A673 (cell line): ENCODE measurements at regions not wholly inside any gene's neighbourhood (a gene's known extent, or its start where the extent isn't known, plus 50 kb on each side); places are given as distances from the start of the nearest gene placed in this dataset.

Experiments used
- BruUV-seq: library from RNA; stranded (reverse); fragments of 400-500 nt; replicated peaks from 2 replicates; lab custom pipeline; 2021; lab: Mats Ljungman, UMichigan
- CTCF ChIA-PET: fragments of 300-600 bp; sonication (Branson Sonifier 250); formaldehyde crosslinking; loops from one replicate; lab custom pipeline; 2022; ENCODE audit warnings: antibody characterized with exemption; lab: Charles Lee
- POLR2A ChIA-PET: fragments of 300-600 bp; sonication (Branson Sonifier 250); formaldehyde crosslinking; loops from one replicate; lab custom pipeline; 2022; ENCODE audit warnings: antibody characterized with exemption; ENCODE audit not compliant: low non-redundant PET; lab: Charles Lee
- DNase-seq: peaks from one replicate; pipeline ENCODE4 v3.0.0-alpha.2; 2015; ENCODE audit warnings: low spot score
- H3K27ac ChIP-seq: fragments of 200-600 bp; sonication (generic); 2 replicates; pipeline ENCODE4 v1.5.1; 2016; ENCODE audit warnings: mixed run types, low read depth, mild to moderate bottlenecking, mixed read lengths, antibody characterized with exemption, low read length; ENCODE audit not compliant: poor library complexity, severe bottlenecking
- H3K27me3 ChIP-seq: fragments of 200-600 bp; sonication (generic); replicated peaks from 2 replicates; pipeline ENCODE4 v1.6.1; 2017; ENCODE audit warnings: mixed run types, low read depth, mild to moderate bottlenecking, mixed read lengths, antibody characterized with exemption, low read length; ENCODE audit not compliant: insufficient read depth, poor library complexity
- H3K36me3 ChIP-seq: fragments of 200-600 bp; sonication (generic); 2 replicates; pipeline ENCODE4 v1.6.1; 2016; ENCODE audit warnings: mixed run types, mild to moderate bottlenecking, mixed read lengths, antibody characterized with exemption, low read length; ENCODE audit not compliant: insufficient read depth, poor library complexity, severe bottlenecking
- H3K4me1 ChIP-seq: fragments of 200-600 bp; sonication (generic); 2 replicates; pipeline ENCODE4 v1.6.1; 2017; ENCODE audit warnings: mixed run types, mild to moderate bottlenecking, mixed read lengths, antibody characterized with exemption, low read length; ENCODE audit not compliant: insufficient read depth, poor library complexity, severe bottlenecking
- H3K4me3 ChIP-seq: fragments of 200-600 bp; sonication (generic); 2 replicates; pipeline ENCODE4 v1.5.1; 2016; ENCODE audit warnings: low read depth, mixed run types, mild to moderate bottlenecking, mixed read lengths, low read length; ENCODE audit not compliant: poor library complexity, severe bottlenecking
- H3K9me3 ChIP-seq: fragments of 200-600 bp; sonication (generic); 2 replicates; pipeline ENCODE4 v1.6.1; 2016; ENCODE audit warnings: mixed run types, low read depth, mild to moderate bottlenecking, mixed read lengths, antibody characterized with exemption, low read length; ENCODE audit not compliant: poor library complexity, severe bottlenecking
- CTCF ChIP-seq: fragments of 300-800, 200-600 bp; sonication (generic); conservative IDR thresholded peaks from 2 replicates; pipeline ENCODE4 v1.5.1; 2017; ENCODE audit warnings: low read depth, mild to moderate bottlenecking, antibody characterized with exemption, low read length, moderate library complexity, mixed read lengths
- EZH2 ChIP-seq: fragments of 200-600 bp; sonication (generic); IDR thresholded peaks from 2 replicates; pipeline ENCODE4 v1.6.1; 2017; ENCODE audit warnings: borderline replicate concordance, low read depth, mild to moderate bottlenecking, mixed read lengths, antibody characterized with exemption, low read length; ENCODE audit not compliant: poor library complexity, severe bottlenecking
- intact Hi-C: fragments of 100-400 bp; cut with micrococcal nuclease; formaldehyde crosslinking; loops from one replicate; pipeline ENCODE4 v1.10.0; 2022; ENCODE audit not compliant: unreplicated experiment

- intact Hi-C loops: no loop called here
- TF ChIP-seq EZH2 (no peak), CTCF (no peak)
Measured at GRCh38 chr4:148822572-148823418, 380.6 kb upstream of the NR3C2 start.

GRCh38 chr4:148814030-148814429 is 371.8 kb upstream of the NR3C2 start:
- BruUV-seq: no TSS peak
- no peak for TF ChIP-seq EZH2
- no peak for TF ChIP-seq CTCF
- CTCF ChIA-PET: no interaction called here
- Histone ChIP-seq H3K4me1 (no peaks in the 10 kb centered on the region), H3K4me3 (no peak overlapping the region), H3K27me3 (no peaks in the 10 kb centered on the region), H3K9me3 (no peaks in the 10 kb centered on the region), H3K36me3 (no peaks in the 10 kb centered on the region), H3K27ac (no peak overlapping the region)
- intact Hi-C loops: no loop called here
- no peak for DNase-seq
- POLR2A ChIA-PET: no interaction called here

More at GRCh38 chr4:148822572-148823418, 380.6 kb upstream of the NR3C2 start:
- Histone ChIP-seq H3K4me3 (no peak overlapping the region), H3K27ac (no peak overlapping the region), H3K4me1 (peaks cover under 1% of the 10 kb centered on the region), H3K36me3 (no peaks in the 10 kb centered on the region), H3K27me3 (no peaks in the 10 kb centered on the region), H3K9me3 (no peaks in the 10 kb centered on the region)
- CTCF ChIA-PET: no interaction called here
- POLR2A ChIA-PET: no interaction called here
- no TSS peak for BruUV-seq
- no peak for DNase-seq

- H3K27me3 ChIP-seq: no peaks in the 10 kb centered on the region
- POLR2A ChIA-PET: no interaction called here
- no peaks in the 10 kb centered on the region for H3K9me3 ChIP-seq
- no peak for DNase-seq
- H3K27ac ChIP-seq: no peak overlapping the region
- no peak for TF ChIP-seq CTCF
- TF ChIP-seq EZH2: no peak
- BruUV-seq: no TSS peak
- CTCF ChIA-PET: no interaction called here
- no peaks in the 10 kb centered on the region for H3K36me3 ChIP-seq
- H3K4me3 ChIP-seq: no peak overlapping the region
- H3K4me1 ChIP-seq: no peaks in the 10 kb centered on the region
- intact Hi-C loops: no loop called here
Measured at GRCh38 chr4:148813289-148813688, 371.1 kb upstream of the NR3C2 start.
